Esophagus squamous epithelium (tissue), 4 donors: ENCODE measurements at regions not wholly inside any gene's neighbourhood (a gene's known extent, or its start where the extent isn't known, plus 50 kb on each side); places are given as distances from the start of the nearest gene placed in this dataset.

Source experiments
- CTCF ChIP-seq, 6 experiments: fragments of 450-650 bp in 4 of 6; fragments of 200-600 bp in 2 of 6; sonication (generic) in 2 of 6; IDR thresholded peaks; one replicate each; pipeline ENCODE4 v1.5.1; 2016 to 2019; ENCODE audit warnings: antibody characterized with exemption in 6 of 6, mild to moderate bottlenecking in 4 of 6, moderate library complexity in 4 of 6
- POLR2A ChIP-seq, 4 donors: fragments of 450-650 bp; IDR thresholded peaks; one replicate each; pipeline ENCODE4 v1.6.1; 2017; ENCODE audit warnings: antibody characterized with exemption in 4 of 4, mild to moderate bottlenecking in 4 of 4, moderate library complexity in 3 of 4

- TF ChIP-seq CTCF (IDR thresholded peaks at IDR 0.05): no peak
- no peak for TF ChIP-seq POLR2A (IDR thresholded peaks at IDR 0.05)
Observed at GRCh38 chr2:125713533-125713932, 942.4 kb upstream of the GYPC start.
